ENCODE measurements at regions not wholly inside any gene's neighbourhood (a gene's known extent, or its start where the extent isn't known, plus 50 kb on each side); places are given as distances from the start of the nearest gene placed in this dataset.

DNA sequence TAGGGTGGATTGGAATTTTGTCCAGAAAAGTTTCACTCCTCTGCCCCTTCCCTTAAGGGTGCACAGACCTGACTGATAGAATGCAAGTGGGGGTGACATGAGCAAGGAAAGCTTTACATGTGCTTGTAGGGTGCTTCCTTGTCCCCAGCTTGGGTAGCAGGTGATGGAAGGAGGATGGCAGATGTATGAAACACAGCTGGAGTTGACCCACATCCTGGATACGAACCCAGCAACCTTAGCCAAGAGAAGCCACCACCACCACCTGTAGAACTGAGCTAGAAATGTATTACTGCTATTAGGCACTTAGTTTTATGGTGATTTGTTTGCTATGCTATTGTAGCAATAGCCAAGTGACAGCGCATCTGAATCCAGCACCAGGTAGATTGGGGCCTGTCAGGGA is 227.4 kb downstream of the HS3ST1 start:
- H2BK20ac ChIP-seq (ENCODE audit: low read depth, low read length), result no peak overlapping the region
- ATAC-seq (ENCODE audit: low read depth) (no peak), DNase-seq (no peak)
- H3K27ac ChIP-seq (ENCODE audit: insufficient read depth, low read length), result no peak overlapping the region
- POLR2A ChIA-PET (ENCODE audit: unreplicated experiment), result no interaction called here
- H3K36me3 ChIP-seq (ENCODE audit: control insufficient read depth, insufficient read depth, low read length), result no peaks in the 10 kb centered on the region
- no peak overlapping the region for H4K8ac ChIP-seq (ENCODE audit: low read depth in 2 of 2, low read length in 2 of 2)
- H3K14ac ChIP-seq (replicated peaks; ENCODE audit: low read depth, low read length), result no peak overlapping the region
- H3K79me1 ChIP-seq (ENCODE audit: low read depth in 1 of 2, low read length in 2 of 2), result no peaks in the 10 kb centered on the region
- H3K23ac ChIP-seq (ENCODE audit: low read depth, low read length), result no peak overlapping the region
- no peak overlapping the region for H2BK5ac ChIP-seq (ENCODE audit: low read depth, low read length, poor library complexity, severe bottlenecking)
- dilution Hi-C loops (cut with HindIII; ENCODE audit: low sequenced_read_pairs, unreplicated experiment) (no loop called here), intact Hi-C loops (cut with micrococcal nuclease) (no loop called here), in situ Hi-C loops (cut with MboI; ENCODE audit: low sequenced_read_pairs) (no loop called here)
- H3K18ac ChIP-seq (ENCODE audit: low read depth, low read length), result no peak overlapping the region
- H3K9me1 ChIP-seq (ENCODE audit: insufficient read depth, low read length), result no peaks in the 10 kb centered on the region
- H4K91ac ChIP-seq (ENCODE audit: insufficient read depth, low read depth, low read length), result no peak overlapping the region
- no peak overlapping the region for H4K5ac ChIP-seq (ENCODE audit: low read depth, low read length)
- no CpG with 5 or more reads among the region's 2 CpGs for WGBS, 2 experiments (ENCODE audit: extremely low coverage in 2 of 2, insufficient read length in 1 of 2)
- no peaks in the 10 kb centered on the region for H4K20me1 ChIP-seq (ENCODE audit: insufficient read depth, low read length)
- H3K9me3 ChIP-seq (ENCODE audit: control insufficient read depth, insufficient read depth, low read length), result peaks cover 2% of the 10 kb centered on the region; the same call in 1 of the 2 replicates
- H3K4me1 ChIP-seq (ENCODE audit: control insufficient read depth, insufficient read depth, low read length), result no peaks in the 10 kb centered on the region
- no peak overlapping the region for H2AFZ ChIP-seq (replicated peaks; ENCODE audit: low read length, poor library complexity)
- CTCF ChIA-PET, result no interaction called here
- no peaks in the 10 kb centered on the region for H3K27me3 ChIP-seq (ENCODE audit: control insufficient read depth, insufficient read depth, low read length)
- H3K56ac ChIP-seq (ENCODE audit: extremely low read depth, insufficient read depth, low read length), result no peak overlapping the region
- no peak overlapping the region for H3K4me2 ChIP-seq (ENCODE audit: low read depth, low read length)
- no peak overlapping the region for H3K4ac ChIP-seq (ENCODE audit: low read depth, low read length)
- no peak overlapping the region for H2BK120ac ChIP-seq (ENCODE audit: low read depth, low read length)
- H2AK9ac ChIP-seq (replicated peaks; ENCODE audit: low read depth, low read length, poor library complexity), result no peak overlapping the region
- TF ChIP-seq, protein P1, sequence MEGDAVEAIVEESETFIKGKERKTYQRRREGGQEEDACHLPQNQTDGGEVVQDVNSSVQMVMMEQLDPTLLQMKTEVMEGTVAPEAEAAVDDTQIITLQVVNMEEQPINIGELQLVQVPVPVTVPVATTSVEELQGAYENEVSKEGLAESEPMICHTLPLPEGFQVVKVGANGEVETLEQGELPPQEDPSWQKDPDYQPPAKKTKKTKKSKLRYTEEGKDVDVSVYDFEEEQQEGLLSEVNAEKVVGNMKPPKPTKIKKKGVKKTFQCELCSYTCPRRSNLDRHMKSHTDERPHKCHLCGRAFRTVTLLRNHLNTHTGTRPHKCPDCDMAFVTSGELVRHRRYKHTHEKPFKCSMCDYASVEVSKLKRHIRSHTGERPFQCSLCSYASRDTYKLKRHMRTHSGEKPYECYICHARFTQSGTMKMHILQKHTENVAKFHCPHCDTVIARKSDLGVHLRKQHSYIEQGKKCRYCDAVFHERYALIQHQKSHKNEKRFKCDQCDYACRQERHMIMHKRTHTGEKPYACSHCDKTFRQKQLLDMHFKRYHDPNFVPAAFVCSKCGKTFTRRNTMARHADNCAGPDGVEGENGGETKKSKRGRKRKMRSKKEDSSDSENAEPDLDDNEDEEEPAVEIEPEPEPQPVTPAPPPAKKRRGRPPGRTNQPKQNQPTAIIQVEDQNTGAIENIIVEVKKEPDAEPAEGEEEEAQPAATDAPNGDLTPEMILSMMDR (conservative IDR thresholded peaks at IDR 0.05; ENCODE audit: low read depth, low read length), result no peak
- no peak for TF ChIP-seq POLR2A (IDR thresholded peaks at IDR 0.05; ENCODE audit: low read depth, low read length)
- TF ChIP-seq NFE2L2 (IDR thresholded peaks at IDR 0.05; ENCODE audit: low read depth, low read length), result no peak
- no peak for TF ChIP-seq MAZ (IDR thresholded peaks at IDR 0.05; ENCODE audit: borderline replicate concordance, low read depth, low read length)
- no peak for TF ChIP-seq CEBPB (IDR thresholded peaks at IDR 0.05; ENCODE audit: low read depth, low read length)
- no peak for TF ChIP-seq BHLHE40 (IDR thresholded peaks at IDR 0.05; ENCODE audit: low read depth, low read length)
- no peak for TF ChIP-seq RFX5 (IDR thresholded peaks at IDR 0.05; ENCODE audit: low read depth, low read length)
- TF ChIP-seq, protein P2, sequence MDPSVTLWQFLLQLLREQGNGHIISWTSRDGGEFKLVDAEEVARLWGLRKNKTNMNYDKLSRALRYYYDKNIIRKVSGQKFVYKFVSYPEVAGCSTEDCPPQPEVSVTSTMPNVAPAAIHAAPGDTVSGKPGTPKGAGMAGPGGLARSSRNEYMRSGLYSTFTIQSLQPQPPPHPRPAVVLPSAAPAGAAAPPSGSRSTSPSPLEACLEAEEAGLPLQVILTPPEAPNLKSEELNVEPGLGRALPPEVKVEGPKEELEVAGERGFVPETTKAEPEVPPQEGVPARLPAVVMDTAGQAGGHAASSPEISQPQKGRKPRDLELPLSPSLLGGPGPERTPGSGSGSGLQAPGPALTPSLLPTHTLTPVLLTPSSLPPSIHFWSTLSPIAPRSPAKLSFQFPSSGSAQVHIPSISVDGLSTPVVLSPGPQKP (IDR thresholded peaks at IDR 0.05; ENCODE audit: borderline replicate concordance, low read depth, low read length), result no peak
- no peak for TF ChIP-seq RAD21 (IDR thresholded peaks at IDR 0.05; ENCODE audit: low read length)
- TF ChIP-seq, protein P3, sequence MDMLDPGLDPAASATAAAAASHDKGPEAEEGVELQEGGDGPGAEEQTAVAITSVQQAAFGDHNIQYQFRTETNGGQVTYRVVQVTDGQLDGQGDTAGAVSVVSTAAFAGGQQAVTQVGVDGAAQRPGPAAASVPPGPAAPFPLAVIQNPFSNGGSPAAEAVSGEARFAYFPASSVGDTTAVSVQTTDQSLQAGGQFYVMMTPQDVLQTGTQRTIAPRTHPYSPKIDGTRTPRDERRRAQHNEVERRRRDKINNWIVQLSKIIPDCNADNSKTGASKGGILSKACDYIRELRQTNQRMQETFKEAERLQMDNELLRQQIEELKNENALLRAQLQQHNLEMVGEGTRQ (IDR thresholded peaks at IDR 0.05; ENCODE audit: low read depth, low read length), result no peak
- TF ChIP-seq FOS (IDR thresholded peaks at IDR 0.05; ENCODE audit: low read depth, low read length), result no peak
- H2AK5ac ChIP-seq (ENCODE audit: low read depth, low read length), result no peak overlapping the region
- H3K4me3 ChIP-seq (ENCODE audit: insufficient read depth, low read depth, low read length), result no peak overlapping the region
- H3K9ac ChIP-seq (ENCODE audit: low read depth, low read length), result no peak overlapping the region
- no peak overlapping the region for H2BK15ac ChIP-seq (ENCODE audit: low read depth, low read length)
- no TSS peak for BruUV-seq (replicated peaks)

Measured in IMR-90 (cell line).